GM18870 (cell line): ENCODE measurements at regions not wholly inside any gene's neighbourhood (a gene's known extent, or its start where the extent isn't known, plus 50 kb on each side); places are given as distances from the start of the nearest gene placed in this dataset.
"Not testable (repeated sequence)": the region's sequence is repeated elsewhere in the genome, so short reads cannot be mapped to it uniquely, and the experiment has no call there.

Experiments used
- ATAC-seq: cut with Tn5 transposase; IDR thresholded peaks from one replicate; pipeline ENCODE4 v1.9.1; 2021; ENCODE audit warnings: moderate library complexity; ENCODE audit not compliant: unreplicated experiment

DNA sequence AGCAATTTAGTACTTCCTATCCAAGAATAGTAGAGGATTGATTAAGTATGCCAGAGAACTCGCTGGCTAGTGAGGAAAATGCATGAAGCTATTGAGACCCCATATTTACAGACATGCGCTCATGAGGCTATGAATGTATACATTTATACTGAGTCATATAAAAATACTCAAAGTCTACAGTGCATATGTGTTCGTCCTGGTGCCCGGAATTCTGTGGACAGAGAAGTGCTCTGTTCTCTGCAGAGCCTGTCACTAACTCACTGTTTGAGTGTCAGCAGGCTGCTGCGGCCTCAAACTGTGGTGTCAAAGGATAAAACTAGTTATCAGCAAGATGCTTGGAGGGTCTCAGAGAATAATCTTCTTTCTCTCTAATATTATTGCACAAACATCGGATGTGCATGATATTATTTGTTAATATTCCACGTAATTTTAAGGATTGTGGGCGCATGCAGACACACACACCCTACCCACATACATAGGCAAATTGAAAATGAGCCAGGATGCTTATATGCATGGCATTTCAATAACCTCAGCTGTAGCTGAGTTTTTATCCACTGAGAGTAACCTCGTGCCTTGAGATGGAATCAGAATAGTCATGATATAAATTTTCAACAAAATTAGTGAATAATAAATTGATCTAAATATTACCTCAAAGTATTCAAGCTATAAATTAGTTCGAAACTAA is 50.0 kb upstream of the TSC22D2 start:
- no peak for ATAC-seq

DNA sequence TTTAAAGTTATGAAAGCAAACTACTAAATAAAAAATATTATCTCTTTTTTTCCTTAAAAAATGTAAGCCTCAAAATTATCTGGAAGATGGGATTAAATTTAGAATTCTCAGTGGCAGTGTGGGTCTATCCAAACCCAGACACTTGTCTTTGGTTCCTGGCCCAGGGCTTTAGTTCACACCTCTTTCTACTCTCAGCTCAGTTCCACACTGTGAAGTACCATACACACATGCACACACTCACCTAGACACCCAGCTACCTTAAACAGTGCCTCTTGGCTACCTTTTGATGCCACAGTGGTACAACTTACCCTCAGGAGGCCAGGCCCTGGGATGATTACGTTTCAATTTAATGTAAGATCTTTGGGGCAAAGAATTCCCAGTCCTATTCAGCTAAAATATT is 51.0 kb upstream of the TSC22D2 start:
- ATAC-seq: no peak

DNA sequence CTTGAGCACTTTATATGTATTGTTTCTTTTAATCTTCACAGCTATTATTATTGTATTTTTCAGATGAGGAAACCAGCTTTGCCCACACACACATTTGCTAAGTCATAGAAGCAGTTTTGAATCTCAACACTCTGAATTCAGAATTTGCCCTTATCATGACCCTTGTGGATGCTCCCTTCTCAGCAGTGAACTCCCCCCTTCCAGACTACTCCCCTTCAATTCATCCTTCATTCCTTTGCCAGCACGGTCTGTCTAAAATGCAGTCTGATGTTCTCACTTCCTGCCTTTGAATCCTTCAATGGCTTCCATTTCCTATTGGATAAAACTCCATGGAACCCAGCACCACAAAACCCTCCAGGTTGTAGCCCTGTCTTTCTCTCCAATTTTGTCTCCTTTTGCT is 52.5 kb upstream of the TSC22D2 start:
- ATAC-seq: no peak

DNA sequence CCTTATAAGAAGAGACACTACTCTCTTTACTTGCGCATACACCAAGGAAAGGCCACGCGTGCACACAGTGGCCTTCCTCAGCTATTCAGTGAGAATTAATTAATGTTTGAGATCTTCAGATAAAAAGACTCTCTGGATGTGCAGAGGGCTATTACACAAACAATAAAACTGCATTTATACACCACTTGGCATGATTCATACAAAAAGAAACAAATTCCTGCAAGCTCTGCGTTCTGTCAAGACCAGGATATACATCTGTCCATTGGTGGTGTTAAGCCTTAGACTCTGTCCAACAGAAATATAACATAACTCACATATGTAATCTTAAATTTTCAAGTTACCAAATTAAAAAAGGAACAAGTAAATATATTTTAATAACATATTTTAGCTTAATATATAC is 55.2 kb upstream of the TSC22D2 start:
- ATAC-seq: no peak

DNA sequence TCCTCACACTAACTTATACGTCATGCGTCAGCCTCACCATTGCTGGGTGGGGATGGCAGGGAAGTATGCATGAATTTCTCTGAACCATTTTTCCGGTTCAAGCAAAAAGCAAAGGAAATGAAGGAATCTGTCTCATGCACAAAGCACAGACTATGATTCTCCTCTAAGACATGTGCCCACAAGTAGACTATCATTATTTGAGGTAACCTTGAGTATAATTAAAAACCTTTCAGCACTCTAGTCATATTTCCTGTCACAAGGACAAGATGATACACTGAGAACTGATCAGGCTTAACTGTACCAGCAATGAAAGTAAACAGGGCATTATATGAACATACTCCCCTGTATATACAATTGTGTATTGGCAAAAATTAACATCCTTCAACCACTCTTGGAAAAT is 56.7 kb upstream of the TSC22D2 start:
- no peak for ATAC-seq

DNA sequence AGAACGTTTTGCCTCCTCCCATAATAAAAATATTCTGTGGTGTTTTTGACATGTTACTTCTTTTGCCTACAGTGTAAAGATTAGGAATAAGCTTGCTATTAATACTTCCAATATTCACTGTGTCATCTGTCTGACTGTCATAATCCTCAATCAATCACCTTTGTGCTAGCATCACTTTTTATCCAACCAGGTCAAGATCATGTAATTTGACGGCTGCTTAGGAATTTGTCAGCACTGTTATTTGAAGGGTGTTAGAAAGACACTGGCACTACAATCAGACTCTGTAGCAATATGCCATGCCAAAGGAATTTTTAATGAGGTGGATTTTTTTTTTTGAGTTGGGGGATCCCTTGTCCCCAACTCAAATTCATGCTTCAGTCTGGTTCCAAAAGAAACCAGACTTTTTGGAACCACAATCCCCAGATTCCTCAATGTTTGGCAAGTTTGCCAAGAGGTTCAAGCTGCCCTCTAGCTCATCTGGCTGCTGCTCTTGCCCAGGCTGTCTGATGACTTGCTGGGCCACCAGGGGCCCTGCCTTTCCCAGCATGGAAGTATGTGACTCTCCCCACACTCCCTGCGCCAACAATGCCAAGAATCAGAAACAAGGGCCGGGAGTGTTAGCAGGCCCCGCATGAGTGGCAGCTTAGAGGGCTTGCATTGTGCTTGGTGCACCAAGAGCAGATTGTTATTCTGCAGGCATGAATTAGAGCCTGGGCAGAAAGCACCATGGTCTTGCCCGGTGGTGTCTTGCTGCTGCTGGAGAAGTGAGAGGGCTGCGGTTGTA is 58.6 kb upstream of the TSC22D2 start:
- ATAC-seq: no peak

DNA sequence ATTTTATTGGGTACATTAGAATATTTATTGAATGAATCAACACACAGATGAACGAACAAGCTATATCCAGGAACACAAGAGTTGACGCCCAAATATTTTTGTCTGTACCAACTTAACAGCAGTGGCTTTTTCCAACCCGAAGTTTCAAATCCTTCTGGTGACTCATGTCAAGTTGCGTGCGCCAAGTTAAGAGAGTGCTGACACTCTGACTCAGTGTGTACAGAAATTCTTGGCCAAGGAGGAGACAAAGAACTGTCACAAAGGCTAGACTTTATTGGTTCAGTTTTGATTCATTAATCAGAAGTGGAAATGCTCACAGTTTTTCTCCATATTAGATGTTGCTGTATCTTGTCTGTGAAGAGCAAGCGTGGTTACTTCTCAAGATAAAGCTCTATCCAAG is 59.6 kb upstream of the TSC22D2 start:
- no peak for ATAC-seq

DNA sequence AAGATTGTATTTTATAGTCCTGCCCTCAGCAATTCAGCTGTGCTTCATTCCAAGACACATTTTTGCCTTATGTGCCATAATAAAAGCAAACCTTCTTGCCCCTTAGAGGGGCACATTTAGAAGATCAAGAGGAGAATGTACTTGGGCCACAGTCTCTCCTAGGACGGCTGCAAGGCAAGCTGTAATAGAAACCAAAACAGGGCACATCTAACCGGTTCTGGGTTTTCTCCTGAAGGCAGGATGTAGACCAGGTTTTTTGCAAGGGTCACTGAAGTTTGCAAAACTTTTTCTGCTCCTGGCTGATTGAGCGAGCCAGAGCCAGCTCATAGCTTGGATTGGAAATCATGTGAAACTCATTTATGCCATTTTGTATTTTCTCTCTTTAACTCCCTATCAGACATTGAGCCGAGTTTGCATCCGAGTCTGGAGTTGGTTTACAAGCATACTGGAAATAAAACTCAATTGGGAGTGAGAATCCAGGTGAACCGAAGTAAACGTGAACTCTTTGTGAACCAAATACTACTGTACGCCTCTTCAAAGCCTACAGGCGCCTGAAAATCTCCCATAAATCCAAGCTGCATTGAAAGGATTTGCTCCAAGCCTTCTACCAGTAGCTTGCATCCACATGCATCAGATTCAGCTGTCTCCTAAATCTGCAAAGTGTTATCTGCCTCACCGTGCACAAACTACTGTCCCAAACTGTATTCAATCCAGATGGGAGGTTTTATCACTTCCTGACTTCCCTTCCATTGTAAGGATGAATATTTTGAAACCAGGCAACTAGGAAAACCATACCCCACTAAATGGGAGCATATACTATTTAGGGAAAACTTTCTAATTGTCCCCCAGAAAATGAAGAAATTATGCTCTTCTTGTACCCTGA is 60.9 kb upstream of the TSC22D2 start:
- no peak for ATAC-seq

DNA sequence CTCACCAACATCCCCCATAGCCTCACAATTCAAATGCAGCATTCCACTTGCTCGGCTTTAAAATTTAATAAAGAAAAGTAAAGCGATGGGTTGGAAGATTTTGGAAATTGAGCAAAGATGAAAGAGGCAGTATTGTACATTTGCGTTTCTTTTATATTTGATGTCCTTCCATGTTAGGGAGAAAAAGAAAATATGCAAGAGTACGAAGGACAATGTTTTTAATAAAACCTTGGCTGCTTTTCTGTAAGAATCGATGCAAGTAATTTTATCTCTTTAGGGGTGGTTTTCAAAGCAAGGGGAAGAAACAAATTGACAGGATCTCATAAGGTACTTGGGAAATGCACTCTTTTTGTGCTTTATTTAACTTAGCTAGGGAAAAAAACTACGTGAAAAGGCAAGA is 61.8 kb upstream of the TSC22D2 start:
- no peak for ATAC-seq

DNA sequence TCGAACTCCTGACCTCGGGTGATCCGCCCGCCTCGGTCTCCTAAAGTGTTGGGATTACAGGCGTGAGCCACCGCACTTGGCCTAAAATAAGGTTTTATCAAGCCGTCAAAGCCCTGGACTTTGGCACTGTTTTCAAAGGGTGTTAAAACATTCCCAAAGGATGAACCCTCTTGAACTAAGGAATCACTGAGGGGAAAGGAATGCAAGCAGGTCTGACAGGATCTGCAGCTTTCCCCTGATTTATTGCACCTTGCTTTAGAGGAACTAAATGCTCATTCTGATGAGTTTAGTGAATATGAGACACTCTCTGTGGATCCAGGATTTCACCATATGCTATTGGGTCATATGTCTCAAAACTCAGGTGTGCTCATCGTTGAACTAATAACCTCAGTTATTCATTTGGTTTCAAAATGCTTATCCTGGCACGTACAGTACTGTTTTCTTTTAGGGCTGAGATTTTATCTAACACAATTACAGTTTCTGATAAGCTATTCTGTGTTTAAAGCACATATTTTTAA is 63.0 kb upstream of the TSC22D2 start:
- no peak for ATAC-seq

DNA sequence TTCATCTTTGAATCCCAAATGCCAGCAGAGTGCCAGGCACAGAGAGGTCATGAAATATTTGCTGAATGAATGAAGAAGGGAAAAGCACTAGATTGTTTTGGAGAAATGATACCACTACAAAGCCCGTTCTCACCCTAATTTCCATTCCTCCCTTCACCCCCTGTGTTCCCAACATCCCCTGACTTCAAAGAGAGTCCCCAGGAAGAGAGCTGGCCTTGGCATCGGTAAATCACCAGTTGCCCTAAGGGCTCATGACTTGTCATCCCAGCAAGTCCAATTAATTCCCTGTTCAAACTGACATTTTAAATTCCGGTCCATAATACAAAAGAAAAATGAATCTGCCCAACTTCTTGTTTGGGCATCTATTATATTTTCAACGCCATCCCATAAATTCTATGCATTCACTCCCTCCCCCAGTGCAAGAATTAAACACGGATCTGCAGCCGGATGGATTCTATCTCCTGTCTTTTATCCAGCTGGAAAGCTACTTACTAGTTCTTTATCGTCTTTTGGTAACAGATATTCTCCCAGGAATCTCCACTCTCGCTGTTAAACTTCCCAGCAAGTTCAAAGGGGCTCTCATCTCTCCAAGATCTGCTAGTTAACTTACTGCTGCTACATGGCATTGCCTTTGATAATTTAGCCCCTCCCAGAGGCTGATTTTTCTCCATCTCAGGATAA is 63.9 kb upstream of the TSC22D2 start:
- no peak for ATAC-seq

DNA sequence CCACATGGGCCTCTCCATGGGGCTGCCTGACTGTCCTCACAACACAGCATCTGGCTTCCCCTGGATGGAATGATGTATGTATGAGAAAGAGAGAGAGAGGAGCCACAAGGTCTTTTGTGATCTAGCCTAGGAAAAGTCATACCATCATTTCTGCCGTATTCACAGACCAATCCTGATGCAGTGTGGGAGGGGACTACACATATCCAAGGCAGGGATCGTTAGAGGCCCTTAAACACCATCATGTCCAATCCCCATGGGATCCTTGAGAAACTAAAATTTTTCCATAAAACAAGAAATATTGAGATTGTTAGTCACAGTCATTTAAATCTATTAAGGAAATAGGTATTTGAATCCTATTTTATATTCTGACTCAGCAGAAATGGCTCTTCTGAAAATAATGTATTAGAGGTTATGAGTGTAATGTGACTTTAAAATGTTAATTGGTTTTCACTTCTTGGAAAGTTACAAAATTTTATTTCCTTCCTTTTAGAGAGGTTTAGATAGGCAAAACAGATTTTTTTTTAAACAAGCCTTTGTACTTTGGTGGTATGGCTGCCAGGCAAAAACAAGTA is 65.1 kb upstream of the TSC22D2 start:
- ATAC-seq: no peak

DNA sequence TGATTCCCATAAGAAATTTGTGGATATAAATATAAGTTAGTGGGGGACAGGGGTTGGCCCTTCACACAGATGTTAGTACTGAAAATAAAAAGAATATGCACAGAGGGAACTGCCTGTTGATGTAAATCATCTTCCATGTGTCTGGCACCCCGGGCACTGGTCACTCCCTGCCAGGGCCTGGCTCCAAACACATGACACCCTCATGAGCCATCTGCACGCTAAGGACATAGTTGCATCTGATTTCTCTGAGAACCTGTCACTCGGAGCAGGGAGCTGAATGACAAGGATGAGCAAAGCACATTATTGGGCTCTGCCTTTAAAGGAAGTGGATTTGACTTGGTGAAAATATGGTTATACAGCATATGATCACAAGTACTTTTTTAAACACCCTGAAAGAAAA is 66.2 kb upstream of the TSC22D2 start:
- ATAC-seq: no peak

DNA sequence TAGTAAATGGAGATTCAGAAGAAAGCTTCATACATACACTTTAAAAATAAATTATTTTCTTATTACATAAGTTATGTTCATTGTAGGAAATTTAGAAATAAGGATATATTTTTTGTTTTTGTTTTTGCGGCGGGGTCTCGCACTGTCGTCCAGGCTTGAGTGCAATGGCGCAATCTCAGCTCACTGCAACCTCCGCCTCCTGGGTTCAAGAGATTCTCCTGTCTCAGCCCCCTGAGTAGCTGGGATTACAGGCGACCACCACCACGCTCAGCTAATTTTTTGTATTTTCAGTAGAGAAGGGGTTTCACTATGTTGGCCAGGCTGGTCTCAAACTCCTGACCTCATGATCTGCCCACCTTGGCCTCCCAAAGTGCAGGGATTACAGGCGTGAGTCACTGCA is 71.7 kb upstream of the TSC22D2 start:
- ATAC-seq: not testable (repeated sequence)

DNA sequence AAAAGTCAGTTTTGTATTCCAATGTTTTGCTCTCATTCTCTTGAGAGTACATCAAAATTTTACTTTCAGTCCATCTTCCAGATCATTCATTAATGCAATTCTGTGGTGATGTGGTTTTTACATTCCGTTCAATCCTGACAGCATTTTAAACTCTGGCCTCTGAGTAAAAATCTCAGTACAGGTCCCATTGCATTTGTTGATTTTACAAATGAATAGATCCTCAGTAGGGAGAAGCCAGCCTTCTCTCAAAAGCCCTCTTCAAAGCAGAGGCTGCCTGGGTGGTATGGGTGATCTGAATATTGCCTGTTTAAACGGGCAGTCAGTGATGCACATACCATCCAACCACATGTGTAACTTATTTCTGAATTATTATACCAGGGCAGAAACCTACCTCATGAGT is 72.5 kb upstream of the TSC22D2 start:
- ATAC-seq: no peak

DNA sequence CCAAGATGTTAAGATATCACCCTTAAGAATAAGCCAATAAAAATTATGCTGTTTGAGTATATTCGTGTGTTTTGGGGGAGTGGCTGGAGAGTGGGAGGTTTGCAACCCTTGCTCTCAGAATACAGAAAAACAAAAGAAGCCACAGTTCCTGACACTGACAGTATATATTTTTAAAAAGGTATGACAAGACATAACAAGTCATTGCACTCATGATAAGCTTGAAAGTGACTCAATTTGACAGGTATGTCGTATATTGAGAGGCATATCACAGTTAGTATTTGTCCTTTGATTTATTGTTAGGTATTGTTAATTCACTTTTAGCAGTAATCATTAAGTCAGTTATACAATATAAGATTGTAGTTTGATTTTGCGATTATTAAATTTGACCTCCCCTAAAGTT is 73.1 kb upstream of the TSC22D2 start:
- ATAC-seq: no peak

DNA sequence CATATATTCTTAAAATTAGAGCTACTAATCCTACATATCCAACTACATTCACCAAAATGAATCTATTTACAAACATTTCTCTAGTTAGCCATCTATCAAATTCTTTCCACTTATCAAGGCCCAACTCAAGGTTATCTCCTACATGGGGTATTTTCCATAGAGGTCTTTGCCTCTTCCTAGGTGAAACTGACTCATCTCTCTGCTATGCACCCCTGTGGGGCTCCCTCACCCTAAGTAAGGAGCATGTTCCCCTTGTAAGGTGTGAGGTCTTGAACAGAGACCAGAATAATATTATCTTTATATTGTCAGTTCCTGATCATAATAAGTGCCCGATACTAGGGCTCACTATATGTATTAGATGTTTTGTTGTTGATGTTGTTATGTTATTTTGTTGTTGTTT is 74.6 kb upstream of the TSC22D2 start:
- ATAC-seq: no peak

DNA sequence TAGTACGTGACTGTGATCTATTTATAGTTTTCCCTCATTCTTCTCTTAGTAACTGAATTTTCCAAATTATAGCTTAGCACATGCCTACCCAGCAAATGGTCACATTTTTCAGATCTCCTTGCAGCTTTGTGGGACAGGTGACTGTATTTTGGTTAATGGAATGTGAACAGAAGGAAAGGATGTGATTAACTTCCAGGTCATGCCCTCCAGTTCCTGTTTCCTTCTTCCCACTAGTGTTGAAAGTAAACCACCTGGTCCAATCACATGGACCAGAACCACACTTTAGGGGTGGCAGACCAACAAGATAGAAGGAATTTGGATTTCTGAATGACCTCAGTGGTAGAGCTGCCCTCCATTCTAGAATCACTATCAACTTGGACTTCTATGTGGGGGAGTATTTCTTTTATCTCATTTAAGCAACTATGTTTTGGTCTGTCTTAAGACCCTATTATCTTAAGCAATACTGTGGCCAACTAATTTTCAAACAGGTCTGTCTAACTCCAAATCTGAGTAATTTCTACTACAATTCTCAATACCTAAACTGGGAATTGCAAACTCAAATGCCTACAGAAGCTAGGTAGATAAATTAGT is 76.0 kb upstream of the TSC22D2 start:
- no peak for ATAC-seq

DNA sequence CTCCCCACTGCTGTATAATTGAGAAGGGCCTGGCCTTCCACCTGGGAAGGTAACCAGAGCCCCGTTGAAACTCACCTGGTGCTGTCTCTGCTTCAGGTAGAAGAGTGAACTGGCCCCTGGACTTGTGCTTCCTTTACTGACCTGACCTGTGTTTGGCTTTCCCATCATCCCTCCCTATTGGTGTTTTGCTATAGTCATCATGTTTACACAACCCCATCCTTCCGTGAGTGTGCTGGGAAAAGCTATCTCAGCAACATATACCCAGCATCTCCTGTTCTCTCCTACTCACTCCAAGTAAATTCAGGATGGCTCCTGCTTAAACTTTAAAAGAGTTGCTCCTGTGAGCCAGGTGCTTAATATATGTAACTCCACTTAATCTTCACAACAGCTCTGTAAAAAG is 77.2 kb upstream of the TSC22D2 start:
- ATAC-seq: no peak

DNA sequence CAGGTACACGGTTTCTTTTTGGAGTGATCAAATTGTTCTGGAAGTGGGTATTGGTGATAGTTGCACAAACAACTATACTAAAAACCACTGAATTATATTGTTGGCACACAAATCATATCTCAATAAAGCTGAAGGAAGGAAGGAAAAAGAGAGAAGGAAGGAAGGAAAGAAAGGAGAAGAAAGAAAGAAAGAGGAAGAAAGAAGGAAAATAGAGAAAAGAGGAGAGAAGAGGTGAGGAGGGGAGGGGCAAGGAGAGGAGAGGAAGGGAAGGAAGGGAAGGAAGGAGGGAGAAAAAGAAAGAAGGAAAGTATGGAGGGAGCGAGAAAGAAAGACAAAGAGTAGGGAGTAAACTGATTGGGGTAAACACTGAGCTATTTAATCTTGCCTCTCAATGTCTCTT is 77.9 kb upstream of the TSC22D2 start:
- ATAC-seq: no peak
